GM18909 (cell line): ENCODE measurements at regions not wholly inside any gene's neighbourhood (a gene's known extent, or its start where the extent isn't known, plus 50 kb on each side); places are given as distances from the start of the nearest gene placed in this dataset.
"Not testable (repeated sequence)": the region's sequence is repeated elsewhere in the genome, so short reads cannot be mapped to it uniquely, and the experiment has no call there.

Experiments
- ATAC-seq: cut with Tn5 transposase; IDR thresholded peaks from one replicate; pipeline ENCODE4 v1.9.1; 2021; ENCODE audit warnings: mild to moderate bottlenecking; ENCODE audit not compliant: unreplicated experiment, poor library complexity

DNA sequence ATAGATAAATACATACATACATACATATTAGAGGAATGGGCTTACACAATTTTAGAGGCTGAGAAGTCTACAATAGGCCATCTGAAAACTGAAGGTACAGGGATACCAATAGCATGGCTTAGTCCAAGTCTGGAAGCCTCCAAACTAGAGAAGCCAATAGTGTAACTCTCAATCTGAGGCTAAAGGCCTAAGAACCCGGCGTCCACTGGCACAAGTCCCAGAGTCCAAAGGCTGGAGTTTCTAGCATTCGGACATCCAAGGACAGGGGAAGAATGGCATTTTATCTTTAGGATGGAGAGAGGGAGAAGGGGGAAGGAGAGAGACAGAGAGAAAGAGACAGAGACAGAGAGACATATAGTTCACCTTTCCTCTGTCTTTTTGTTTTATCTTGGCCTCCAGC lies 63.7 kb upstream of the SYT4 start:
- ATAC-seq = no peak

DNA sequence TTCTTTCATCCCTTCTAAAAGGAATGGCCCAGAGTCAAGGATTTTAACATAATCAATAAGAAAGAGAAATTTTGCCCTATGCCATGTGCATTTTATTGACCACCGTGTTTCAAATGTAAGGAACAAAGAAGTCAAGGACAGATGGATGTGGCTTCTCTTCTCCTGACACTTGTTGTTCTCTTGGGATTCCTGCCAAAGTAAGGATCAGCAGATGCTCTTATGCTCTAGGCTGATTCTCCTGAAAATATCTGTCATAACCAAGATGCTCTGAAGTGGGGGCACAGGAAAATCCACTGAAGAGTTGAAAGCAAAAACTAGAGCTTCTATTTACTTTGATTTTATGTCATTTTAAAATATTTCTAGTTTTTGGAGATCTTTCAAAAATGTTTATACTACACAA lies 72.9 kb upstream of the SYT4 start:
- no peak for ATAC-seq

DNA sequence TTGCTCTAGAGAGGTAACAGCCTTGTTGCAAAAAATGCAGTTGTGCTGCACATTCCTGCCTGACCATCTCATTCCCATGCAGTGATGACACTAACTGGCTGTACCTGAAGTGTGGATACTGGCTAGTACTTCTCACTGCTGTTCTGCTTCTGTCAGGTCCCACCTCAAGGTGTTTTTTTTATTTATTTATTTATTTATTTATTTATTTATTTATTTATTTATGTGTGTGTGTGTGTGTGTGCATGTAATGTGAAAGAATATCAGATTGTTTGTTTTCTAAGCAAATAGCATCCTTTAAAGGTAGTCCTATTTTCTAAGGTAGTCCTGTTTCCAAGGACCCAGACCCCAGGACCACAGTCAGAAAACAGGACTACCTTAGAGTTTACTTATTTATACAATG lies 87.2 kb upstream of the SYT4 start:
- no peak for ATAC-seq

DNA sequence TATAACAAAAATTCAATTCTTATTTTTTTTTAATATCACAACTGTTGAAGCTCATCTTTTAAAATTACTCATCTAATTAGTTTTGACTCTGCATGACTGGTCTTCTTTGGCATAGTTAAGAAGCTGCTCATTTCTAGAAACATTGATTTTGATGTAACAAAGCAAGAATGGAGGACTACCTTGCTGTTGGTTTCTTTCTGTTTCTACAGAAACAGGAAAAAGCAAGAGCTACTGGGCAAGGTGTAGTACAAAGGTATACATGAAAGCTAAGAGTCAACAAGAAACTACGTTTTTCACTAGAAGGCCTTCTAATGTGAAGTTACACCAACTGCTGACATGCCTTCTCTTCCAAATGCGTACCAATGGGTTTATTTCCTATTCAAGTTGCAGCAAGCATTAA lies 90.6 kb upstream of the SYT4 start:
- ATAC-seq = no peak

DNA sequence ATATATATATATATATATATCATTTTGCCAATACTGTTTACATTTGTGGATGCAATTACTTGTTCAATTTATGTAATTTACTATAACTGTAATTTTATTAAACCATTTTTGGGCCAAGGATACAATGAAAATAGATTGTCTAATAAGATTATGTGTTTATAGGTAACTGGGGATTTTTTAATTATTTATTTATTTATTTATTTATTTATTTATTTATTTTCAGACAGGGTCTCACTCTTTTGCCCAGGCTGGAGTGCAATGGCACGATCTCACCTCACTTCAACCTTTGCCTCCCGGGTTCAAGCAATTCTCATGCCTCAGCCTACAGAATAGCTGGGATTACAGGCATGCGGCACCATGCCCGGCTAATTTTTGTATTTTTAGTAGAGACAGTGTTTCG lies 92.0 kb upstream of the SYT4 start:
- not testable (repeated sequence) for ATAC-seq

DNA sequence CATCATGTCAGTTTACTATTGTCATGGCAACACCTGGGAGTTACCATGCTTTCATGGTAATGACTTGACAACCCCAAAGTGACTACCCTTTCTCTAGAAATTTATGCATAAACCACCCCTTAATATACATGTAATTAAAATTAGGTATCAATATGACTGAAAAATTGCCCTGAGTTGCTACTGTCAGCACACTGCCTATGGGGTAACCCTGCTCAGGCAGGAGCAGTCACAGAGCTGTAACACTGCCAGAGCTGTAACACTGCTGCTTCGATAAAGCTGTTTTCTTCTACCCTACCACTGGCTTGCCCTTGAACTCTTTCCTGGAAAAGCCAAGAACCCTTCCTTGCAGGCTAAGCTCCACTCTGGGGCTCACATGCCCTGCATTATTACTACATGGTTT lies 95.5 kb upstream of the SYT4 start:
- no peak for ATAC-seq

DNA sequence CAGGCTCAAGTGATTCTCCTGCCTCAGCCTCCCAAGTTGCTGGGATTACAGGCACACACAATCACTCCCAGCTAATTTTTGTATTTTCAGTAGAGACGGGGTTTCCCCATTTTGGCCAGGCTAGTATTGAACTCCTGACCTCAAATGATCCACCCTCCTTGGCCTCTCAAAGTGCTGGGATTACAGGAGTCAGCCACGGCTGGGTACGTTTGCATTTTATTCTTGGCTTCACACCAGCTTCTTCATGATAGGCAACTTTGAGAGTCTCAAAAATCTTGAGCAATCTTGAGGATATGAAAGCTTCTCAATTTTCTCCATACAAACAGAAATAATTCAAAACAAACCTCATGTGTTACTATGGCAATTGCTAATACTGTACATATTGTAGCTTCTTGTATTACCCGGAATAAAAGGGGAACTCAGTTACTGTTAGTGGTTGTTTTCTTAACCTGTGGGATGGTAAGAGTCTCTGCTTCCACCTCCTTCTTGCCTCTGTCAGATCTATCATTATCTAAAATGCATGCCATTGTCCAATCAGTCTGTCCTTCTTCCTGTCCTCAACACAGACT lies 102.9 kb upstream of the SYT4 start:
- ATAC-seq = no peak

DNA sequence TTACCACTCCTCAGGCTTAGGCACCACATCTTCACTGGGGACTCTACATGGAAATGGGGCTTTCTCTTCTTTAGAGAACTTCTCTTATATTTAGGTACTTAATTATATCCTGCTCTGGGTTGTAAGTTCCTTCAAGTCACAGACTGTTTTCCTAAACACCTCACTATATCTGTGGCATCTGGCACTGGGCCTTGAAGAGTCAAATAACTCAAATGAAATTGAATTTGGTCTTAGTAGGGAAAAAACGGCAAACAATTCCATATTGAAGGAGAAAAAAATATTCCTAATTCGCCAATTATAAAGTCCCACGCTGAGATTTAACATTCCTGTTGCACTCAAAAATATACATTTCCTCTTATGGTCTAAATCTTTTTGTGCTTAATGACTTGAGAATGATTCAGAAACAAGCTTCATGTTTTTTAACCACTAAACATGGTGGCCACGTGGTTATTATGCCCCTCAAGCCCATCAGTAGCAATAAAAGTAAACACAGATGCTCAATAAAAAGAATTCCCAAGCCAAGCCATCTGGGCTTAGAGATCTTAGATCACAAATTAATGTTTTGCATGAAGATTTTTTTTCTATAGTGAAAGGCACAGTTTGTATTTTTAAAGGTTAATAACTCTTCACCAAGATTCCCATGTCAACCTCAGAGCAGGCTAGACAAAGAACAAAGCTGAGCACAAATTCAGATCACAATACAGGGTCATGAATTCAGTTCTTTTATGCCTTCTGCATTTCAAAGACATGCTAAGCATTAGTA lies 105.5 kb upstream of the SYT4 start:
- ATAC-seq = no peak

DNA sequence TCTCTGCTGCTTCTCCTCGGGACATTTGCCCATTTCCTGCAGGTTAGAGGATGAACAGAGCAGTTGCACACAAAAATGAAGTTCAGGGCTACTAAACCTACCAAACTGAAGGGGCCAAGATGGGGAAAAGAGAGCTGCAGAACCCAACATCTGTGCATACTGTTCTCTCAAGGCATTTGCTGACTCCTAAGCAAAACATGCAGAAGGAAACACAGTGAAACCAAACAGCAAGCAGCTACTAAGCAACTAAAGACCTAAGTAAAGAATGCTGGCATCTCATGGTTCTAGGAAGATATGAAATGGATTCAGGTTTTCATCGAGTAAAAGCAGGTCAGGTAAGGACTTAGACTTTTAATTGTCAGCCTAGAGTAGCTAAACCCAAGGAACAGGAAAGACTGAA lies 111.9 kb upstream of the SYT4 start:
- ATAC-seq = no peak

DNA sequence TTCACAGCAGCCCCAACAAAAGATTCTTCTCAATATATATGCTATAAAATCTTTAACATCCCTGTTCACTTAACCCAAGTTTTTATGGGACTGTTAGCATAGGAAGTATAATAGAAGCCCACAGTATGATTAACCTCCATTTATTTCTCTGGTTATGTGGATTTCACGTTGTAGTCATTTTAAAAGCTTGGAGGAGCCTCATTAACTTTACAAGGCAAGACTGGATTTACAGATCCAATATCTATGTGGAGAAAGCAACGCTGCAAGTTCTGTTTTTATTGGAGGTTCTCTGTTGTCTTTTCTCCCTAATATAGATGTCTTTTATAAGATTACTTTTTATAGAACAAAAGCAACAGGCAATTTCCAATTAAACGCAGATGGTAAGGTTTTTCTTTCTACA lies 114.9 kb upstream of the SYT4 start:
- ATAC-seq = no peak

DNA sequence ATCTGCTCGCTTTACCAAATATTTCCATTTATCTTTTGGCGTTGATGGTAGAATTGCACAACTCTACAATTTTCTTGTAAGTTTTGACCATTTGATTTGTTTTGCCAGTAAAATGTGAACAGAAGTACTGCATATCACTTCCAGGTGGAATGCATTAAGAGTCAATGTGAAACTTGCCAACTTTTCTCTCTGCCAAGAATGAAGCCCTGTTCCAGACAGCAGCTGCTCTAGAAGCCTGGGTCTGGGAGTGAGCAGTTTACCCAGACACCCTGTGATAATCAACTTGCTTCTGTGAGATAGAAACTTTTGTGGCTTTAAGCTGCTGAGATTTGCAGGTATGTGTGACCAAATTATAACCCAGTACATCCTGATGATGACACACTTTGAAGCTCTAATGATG lies 115.9 kb upstream of the SYT4 start:
- ATAC-seq = no peak

DNA sequence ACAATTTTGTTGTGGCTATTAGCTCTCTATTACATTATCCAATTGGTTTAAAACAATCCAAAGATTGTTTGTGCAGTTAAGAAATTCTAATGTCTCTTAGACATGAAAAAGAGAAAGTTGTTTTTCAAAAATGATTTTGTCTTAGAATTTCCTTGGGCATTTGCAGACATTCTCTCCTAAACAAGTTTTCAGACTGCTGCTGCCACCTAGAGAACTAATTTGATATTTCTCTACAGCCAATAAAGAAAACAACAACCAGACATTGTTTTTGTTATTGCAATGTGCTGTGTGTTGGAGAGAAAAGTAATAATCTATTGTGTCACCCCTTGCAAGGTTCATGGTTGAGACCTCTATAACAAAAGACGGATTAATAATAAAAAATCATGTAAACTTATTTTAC lies 119.0 kb upstream of the SYT4 start:
- no peak for ATAC-seq

DNA sequence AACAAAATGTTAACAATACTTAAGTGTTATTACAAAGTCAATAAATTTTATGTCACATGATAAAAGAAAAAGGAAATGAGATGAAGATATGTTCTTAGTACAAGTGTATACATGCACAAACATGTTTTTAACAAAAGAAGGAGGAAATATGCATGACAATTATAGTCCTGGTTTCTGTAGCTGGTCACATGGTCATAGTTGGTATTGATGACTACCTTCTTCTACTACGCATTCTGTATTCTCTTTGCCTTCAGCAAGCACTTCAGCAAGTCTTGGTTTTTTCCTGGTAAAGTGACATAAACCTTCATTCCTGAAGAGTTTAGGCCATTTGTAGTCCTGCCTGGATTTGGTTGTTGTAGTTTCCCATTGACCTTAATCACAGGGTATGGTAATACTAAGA lies 121.3 kb upstream of the SYT4 start:
- no peak for ATAC-seq

DNA sequence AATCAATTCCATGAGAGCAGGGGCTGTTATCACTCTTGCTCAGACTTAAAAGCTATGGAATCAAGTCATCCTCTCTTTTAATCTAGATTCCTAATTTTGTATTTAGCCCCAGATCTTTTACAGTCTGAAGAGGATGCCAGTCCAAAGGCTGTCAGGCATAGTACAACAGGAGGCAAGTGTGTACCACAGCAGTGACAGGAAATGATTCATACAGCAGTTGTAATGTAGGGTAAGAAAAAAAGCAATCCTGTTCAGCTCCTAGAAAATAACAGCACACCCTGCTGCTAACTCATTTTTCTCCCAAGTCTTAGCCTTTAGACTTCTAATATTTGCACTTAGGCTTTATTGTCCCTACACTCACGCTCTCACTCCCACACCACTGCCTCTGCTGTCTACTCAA lies 127.8 kb upstream of the SYT4 start:
- no peak for ATAC-seq

DNA sequence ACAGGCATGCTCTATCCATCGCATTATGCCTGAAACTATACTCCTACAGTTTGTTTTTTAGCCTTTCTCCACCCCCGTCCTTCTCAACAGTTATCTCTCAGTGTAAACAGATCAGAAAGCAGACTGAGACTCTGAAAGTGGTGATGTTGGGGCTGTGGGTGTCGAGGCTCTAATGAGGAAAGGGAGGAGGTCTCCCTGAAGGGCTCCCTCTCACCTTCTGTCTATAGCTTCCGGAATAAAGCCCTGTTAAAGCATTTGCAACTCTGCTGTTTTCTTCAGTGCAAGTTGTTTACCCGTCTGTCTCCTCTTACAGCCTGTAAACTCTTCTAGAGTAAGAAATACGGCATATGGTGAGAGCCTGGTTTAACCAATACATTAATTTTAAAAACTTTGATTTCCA lies 136.7 kb upstream of the SYT4 start:
- no peak for ATAC-seq

DNA sequence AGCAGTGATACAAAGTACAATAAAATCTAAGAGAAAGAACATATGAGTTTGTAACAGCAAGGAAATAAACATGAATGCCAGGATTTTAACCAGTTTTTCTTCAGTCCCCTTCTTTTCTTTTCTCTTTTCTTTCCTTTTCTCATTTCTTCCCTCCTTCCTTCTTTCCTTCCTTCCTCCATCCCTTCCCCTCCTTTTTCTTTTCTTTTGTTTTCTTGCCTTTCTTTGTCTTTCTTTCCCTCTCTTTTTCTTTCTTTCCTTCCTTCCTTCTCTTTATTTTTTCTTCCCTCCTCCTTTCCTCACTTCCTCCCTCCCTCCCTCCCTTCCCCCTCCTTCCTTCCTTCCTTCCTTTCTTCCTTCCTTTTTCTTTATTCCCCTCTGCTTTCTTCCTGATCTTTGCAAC lies 142.8 kb upstream of the SYT4 start:
- ATAC-seq = no peak

DNA sequence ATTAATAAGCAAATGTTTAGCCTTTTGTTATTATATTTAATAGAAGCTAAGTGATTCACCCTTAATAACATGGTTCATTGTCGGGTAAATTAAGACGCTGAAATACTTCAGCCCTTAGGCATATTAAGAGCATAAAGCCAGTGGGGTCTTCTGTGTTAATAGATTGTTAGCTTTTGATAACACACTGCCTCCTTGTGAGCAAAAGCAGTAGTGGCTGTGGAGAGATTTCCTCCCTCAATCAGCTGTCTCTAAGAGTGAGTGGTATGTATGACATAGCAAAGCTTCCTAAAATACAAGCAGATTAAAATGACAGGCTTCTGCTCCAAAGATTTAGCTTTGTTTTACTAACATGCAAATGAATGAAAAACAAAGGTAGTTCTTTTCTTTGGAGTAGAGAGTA lies 143.7 kb upstream of the SYT4 start:
- no peak for ATAC-seq

DNA sequence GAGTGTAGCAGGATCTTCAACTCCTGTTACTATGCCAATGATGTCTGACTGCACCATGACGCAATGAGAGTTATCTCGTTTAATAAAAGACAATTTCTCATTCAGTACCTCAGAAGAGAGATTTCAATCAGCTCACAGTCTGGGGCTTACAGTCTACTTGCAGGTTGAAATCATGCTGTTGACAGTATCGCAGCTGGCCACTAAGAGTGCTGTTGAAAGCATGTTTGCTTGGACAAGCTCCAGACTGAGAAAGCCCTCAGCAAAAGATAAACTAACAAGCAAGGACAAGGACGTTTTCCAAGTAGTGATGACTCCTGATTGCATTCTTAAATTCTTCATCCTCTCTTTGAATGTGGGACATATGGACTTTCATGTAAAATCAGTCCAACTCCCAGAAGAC lies 145.2 kb upstream of the SYT4 start:
- ATAC-seq = no peak

DNA sequence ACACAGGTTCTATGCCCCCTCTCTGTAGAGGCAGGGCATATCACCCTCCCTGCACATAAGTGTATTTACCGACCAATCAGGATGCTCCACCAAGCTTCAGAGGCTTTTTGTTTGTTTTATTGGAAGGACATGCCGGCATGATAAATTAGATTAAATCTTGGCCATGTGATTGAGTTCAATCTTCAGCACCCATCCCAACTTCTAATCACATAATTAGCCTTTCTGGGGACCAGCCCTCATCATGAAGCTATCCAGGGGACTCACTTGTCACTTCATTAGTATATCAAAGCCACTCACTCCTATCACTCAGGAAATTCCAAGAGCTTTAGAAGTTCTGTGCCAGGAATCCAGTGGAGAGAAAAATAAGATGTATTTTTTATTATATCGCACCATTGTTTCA lies 158.6 kb upstream of the SYT4 start:
- no peak for ATAC-seq

DNA sequence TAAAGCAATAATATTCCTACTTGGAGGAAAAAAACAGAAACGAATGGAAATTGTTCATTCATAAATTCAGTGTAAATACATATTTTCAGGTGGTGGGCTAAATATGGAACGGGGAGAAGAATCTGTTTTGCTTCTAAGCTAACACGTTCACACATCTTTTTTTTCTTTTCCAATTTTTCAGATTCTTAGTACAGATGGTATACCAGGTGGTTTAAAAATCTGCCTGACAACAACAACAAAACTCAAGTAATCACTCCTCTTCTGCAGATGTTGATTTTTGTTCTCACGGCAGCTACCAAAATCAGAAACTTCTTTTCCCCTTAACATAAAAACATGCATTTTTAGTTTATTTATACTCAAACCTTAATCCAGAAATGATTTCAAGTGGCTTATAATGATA lies 164.8 kb upstream of the SYT4 start:
- ATAC-seq = no peak

DNA sequence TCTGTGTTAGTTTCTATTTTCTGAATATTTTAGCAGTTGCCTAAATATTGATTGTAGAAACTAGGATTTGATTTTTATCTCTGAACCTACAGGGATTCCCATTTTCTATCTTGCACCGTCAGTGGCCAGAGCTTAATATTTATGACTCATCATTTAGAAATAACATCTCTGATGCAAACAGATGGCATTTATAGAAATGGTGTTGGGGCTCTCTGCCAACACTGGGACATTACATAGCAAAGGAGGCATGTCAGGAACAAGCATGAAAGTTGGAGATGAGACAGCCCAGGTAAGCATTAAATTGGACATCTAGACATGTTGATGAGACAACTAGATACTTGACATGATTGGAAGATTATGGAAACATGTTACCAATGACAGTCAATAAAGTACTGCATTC lies 165.3 kb upstream of the SYT4 start:
- no peak for ATAC-seq

DNA sequence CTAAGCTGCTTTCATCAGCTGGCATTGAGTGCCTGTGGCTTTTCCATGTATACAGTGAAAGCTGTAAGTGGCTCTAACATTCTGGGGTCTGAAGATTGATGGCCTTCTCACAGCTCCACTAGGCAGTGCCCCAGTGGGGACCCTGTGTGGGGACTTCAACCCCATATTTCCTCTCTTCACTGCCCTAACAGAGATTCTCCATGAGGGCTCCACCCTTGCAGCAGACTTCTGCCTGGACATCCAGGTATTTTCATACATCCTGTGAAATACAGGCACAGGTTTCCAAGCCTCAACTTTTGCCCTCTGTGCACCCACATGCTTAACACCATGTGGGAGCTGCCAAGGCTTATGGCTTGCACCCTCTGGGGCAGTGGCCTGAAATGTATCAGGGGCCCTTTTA lies 188.2 kb upstream of the SYT4 start:
- no peak for ATAC-seq

DNA sequence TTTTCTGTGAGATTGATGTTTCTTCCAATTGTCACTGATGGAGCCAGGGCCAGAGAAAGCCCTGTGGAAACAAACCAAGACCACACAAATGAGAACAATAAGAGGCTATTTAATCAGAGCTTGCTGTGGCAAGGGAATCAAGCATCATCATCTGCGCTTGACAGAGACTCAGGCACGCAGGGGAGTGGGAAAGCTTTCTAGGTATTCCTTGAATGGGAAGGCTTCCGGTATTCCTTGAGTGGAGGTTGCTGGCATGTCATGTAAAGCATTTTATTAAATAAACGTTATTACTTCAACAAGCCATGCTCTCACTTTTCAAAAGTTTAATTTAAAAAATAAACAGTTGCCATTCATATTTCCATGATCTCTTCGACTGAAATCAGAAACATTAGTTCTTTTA lies 194.6 kb upstream of the SYT4 start:
- ATAC-seq = no peak
